ENCODE measurements at regions not wholly inside any gene's neighbourhood (a gene's known extent, or its start where the extent isn't known, plus 50 kb on each side); places are given as distances from the start of the nearest gene placed in this dataset.

DNA sequence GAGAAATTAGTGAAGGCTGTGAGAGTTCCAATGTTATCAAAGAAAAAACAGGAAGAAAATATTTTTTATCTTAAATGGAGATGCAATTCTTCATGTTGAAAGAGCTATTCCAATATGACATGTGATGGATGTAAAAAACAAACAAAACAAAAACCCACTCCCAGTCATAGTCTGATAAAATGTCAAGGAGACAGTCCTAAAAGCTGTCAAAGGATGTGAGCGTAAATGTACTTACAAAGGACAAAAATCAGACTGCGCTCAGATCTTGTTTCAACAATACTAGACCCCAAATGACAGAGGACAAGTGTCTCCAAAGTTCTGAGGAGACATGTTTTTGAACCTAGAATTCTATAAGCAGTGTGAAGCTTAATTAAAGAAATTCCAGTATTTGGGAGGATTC is 265.8 kb downstream of the PLPP3 start:
- H3K9me3 ChIP-seq (ENCODE audit: insufficient read depth, low read length): 0 out of 2 replicates have a peak, but pooled peaks cover 2% of the 10 kb centered on the region
- no peak for DNase-seq (ENCODE audit: low read depth, low spot score)
- no peak for TF ChIP-seq YY1 (IDR thresholded peaks at IDR 0.05; ENCODE audit: insufficient read depth, insufficient read length)
- TF ChIP-seq SUZ12 (IDR thresholded peaks at IDR 0.05; ENCODE audit: extremely low read depth, insufficient read depth, insufficient read length): no peak
- TF ChIP-seq ZNF274 (IDR thresholded peaks at IDR 0.05; ENCODE audit: low read depth, low read length): no peak
- no peak overlapping the region for H3K9ac ChIP-seq (ENCODE audit: insufficient read length, low read depth)
- no peaks in the 10 kb centered on the region for H3K27me3 ChIP-seq (ENCODE audit: insufficient read depth, insufficient read length)
- no peak overlapping the region for H3K4me3 ChIP-seq (ENCODE audit: insufficient read length, low read depth)
- H3K4me1 ChIP-seq (ENCODE audit: insufficient read depth, insufficient read length): no peaks in the 10 kb centered on the region
- no peaks in the 10 kb centered on the region for H3K36me3 ChIP-seq (ENCODE audit: insufficient read depth, insufficient read length, low read length)

DNA sequence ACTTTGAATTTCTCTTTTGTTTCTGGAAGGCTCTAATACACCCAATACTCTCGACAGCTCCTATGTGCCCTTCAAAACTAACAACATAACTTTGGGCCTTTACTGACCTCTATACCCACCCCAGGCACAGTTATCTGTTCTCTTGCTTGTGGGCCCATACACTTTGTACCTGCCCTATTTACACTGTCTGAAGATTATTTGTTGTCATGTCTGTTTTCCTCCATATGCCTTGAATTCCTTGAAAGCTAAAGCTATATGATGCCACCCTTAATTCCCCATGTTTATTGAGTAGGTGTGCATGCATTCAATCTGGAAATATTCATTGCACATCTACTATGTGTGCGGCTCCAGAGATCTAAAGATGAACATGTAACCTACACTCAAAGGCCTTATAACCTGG is 267.6 kb downstream of the PLPP3 start:
- Histone ChIP-seq H3K4me3 (ENCODE audit: insufficient read length, low read depth) (no peak overlapping the region), H3K4me1 (ENCODE audit: insufficient read depth, insufficient read length) (no peaks in the 10 kb centered on the region), H3K36me3 (ENCODE audit: insufficient read depth, insufficient read length, low read length) (no peaks in the 10 kb centered on the region), H3K27me3 (ENCODE audit: insufficient read depth, insufficient read length) (no peaks in the 10 kb centered on the region), H3K9ac (ENCODE audit: insufficient read length, low read depth) (no peak overlapping the region), H3K9me3 (ENCODE audit: insufficient read depth, low read length) (peaks cover 12% of the 10 kb centered on the region; the same call in 1 of the 2 replicates)
- TF ChIP-seq YY1 (IDR thresholded peaks at IDR 0.05; ENCODE audit: insufficient read depth, insufficient read length) (no peak), SUZ12 (IDR thresholded peaks at IDR 0.05; ENCODE audit: extremely low read depth, insufficient read depth, insufficient read length) (no peak), ZNF274 (IDR thresholded peaks at IDR 0.05; ENCODE audit: low read depth, low read length) (no peak)
- no peak for DNase-seq (ENCODE audit: low read depth, low spot score)

DNA sequence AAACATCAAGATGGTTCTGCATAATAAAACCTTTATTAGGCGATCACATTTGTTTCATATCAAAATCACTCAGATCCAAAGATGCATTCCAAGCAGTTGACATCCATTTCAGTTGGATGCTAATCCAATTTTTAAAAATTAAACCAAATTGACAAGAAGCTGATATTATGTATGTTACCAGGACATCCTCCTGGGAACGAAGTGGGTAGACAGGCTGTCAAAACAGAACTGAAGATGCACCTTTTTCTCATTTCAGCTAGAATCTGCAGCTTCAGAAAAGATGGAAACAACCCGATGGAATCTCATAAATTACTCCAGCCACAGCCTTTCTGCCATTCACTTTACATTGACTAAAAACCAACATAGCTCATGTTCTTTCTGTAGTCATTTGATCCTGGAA is 268.4 kb downstream of the PLPP3 start:
- no peak for DNase-seq (ENCODE audit: low read depth, low spot score)
- H3K27me3 ChIP-seq (ENCODE audit: insufficient read depth, insufficient read length): no peaks in the 10 kb centered on the region
- no peak overlapping the region for H3K9ac ChIP-seq (ENCODE audit: insufficient read length, low read depth)
- H3K9me3 ChIP-seq (ENCODE audit: insufficient read depth, low read length): peaks cover 12% of the 10 kb centered on the region; the same call in 1 of the 2 replicates
- H3K4me1 ChIP-seq (ENCODE audit: insufficient read depth, insufficient read length): no peaks in the 10 kb centered on the region
- H3K4me3 ChIP-seq (ENCODE audit: insufficient read length, low read depth): no peak overlapping the region
- no peak for TF ChIP-seq YY1 (IDR thresholded peaks at IDR 0.05; ENCODE audit: insufficient read depth, insufficient read length)
- H3K36me3 ChIP-seq (ENCODE audit: insufficient read depth, insufficient read length, low read length): no peaks in the 10 kb centered on the region

DNA sequence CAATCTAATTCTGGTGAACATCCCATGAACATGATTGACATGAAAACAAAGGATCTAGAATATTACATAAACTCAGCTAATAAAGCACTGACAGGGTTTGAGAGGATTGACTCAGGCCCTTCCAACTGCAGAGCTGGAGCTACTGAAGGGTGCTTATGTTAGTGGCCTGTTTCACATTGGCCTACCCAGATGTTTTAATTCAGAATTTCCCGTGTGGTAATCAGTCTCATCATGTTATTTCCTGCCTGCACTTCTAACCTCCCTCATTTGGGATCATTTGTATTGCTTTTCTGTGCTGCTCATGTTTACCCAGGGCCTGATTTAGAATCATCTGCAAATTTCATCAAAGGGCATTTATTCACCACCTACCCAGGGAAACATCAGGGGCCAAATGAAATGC is 270.3 kb downstream of the PLPP3 start:
- TF ChIP-seq YY1 (IDR thresholded peaks at IDR 0.05; ENCODE audit: insufficient read depth, insufficient read length) (no peak), SUZ12 (IDR thresholded peaks at IDR 0.05; ENCODE audit: extremely low read depth, insufficient read depth, insufficient read length) (no peak), ZNF274 (IDR thresholded peaks at IDR 0.05; ENCODE audit: low read depth, low read length) (no peak)
- DNase-seq (ENCODE audit: low read depth, low spot score): no peak
- peaks cover 12% of the 10 kb centered on the region; the same call in 1 of the 2 replicates for H3K9me3 ChIP-seq (ENCODE audit: insufficient read depth, low read length)

DNA sequence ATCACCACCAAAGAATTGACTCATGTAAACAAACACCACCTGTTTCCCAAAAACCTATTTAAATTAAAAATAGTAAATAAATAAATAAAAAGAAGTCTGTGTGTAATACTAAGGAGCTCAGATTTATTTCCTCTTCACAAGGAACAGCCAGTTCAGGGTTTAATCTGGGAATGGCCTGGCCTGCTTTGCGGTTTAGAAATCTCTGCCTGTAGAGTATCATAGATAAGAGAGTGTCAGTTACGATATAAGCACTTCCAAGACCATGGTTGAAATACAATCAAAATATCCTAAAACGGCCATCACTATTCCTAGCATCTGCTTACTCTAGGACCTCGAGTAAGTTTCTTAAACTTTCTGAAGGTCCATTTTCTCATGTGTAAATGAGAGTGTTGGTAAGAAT is 274.4 kb downstream of the PLPP3 start:
- Histone ChIP-seq H3K27me3 (ENCODE audit: insufficient read depth, insufficient read length) (no peaks in the 10 kb centered on the region), H3K4me3 (ENCODE audit: insufficient read length, low read depth) (no peak overlapping the region), H3K9me3 (ENCODE audit: insufficient read depth, low read length) (peaks cover 12% of the 10 kb centered on the region; the same call in 1 of the 2 replicates), H3K4me1 (ENCODE audit: insufficient read depth, insufficient read length) (no peaks in the 10 kb centered on the region), H3K36me3 (ENCODE audit: insufficient read depth, insufficient read length, low read length) (no peaks in the 10 kb centered on the region), H3K9ac (ENCODE audit: insufficient read length, low read depth) (no peak overlapping the region)
- no peak for DNase-seq (ENCODE audit: low read depth, low spot score)
- no peak for TF ChIP-seq ZNF274 (IDR thresholded peaks at IDR 0.05; ENCODE audit: low read depth, low read length)
- no peak for TF ChIP-seq YY1 (IDR thresholded peaks at IDR 0.05; ENCODE audit: insufficient read depth, insufficient read length)
- TF ChIP-seq SUZ12 (IDR thresholded peaks at IDR 0.05; ENCODE audit: extremely low read depth, insufficient read depth, insufficient read length): no peak

More for the DNA sequence above, 270.3 kb downstream of the PLPP3 start:
- H3K4me1 ChIP-seq (ENCODE audit: insufficient read depth, insufficient read length): no peaks in the 10 kb centered on the region
- H3K27me3 ChIP-seq (ENCODE audit: insufficient read depth, insufficient read length): no peaks in the 10 kb centered on the region
- no peak overlapping the region for H3K9ac ChIP-seq (ENCODE audit: insufficient read length, low read depth)
- no peaks in the 10 kb centered on the region for H3K36me3 ChIP-seq (ENCODE audit: insufficient read depth, insufficient read length, low read length)
- no peak overlapping the region for H3K4me3 ChIP-seq (ENCODE audit: insufficient read length, low read depth)

DNA sequence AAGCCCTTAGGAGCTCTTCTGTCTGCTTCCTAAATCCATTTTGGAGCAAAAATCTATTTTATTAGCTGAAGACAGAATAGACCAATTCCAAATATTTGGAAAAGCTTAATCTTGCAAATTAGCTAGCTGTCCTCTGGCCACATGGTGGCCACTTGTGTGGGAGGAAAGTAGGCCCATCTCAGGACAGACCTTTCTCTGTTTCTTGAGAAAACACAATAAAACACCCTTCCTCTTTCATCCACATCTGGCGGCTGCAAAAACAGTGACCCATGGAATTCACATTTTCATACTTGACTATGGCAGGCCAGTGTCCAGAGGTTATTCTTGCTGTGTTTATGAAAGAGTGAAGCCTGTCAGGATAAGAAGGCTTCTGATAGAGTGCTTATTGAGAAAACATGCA is 275.6 kb downstream of the PLPP3 start:
- TF ChIP-seq YY1 (IDR thresholded peaks at IDR 0.05; ENCODE audit: insufficient read depth, insufficient read length): no peak
- TF ChIP-seq ZNF274 (IDR thresholded peaks at IDR 0.05; ENCODE audit: low read depth, low read length): no peak
- no peak for TF ChIP-seq SUZ12 (IDR thresholded peaks at IDR 0.05; ENCODE audit: extremely low read depth, insufficient read depth, insufficient read length)
- no peaks in the 10 kb centered on the region for H3K36me3 ChIP-seq (ENCODE audit: insufficient read depth, insufficient read length, low read length)
- no peak overlapping the region for H3K9ac ChIP-seq (ENCODE audit: insufficient read length, low read depth)
- DNase-seq (ENCODE audit: low read depth, low spot score): no peak
- H3K4me3 ChIP-seq (ENCODE audit: insufficient read length, low read depth): no peak overlapping the region
- H3K9me3 ChIP-seq (ENCODE audit: insufficient read depth, low read length): peaks cover 12% of the 10 kb centered on the region; the same call in 1 of the 2 replicates
- H3K4me1 ChIP-seq (ENCODE audit: insufficient read depth, insufficient read length): no peaks in the 10 kb centered on the region
- H3K27me3 ChIP-seq (ENCODE audit: insufficient read depth, insufficient read length): no peaks in the 10 kb centered on the region

DNA sequence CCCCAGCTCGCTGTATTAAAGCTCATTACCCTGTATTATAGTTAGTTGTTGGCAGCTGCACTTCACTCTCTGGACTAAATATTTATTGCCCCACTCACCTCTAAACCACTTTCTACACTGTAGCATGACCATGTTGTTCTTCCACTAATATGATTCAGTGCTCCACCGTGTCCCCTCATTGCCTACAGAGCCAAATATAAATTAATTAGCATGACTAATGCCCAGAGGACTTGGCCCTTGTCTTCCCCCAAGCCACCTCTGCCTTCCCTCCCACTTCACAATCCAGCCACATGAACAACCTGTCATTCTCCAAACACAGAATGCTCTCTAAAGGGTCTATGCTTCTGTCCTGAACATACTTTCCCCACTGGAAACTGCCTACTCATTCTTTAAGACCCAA is 276.5 kb downstream of the PLPP3 start:
- H3K9me3 ChIP-seq (ENCODE audit: insufficient read depth, low read length): 0 out of 2 replicates have a peak, but pooled peaks cover 3% of the 10 kb centered on the region
- no peak overlapping the region for H3K4me3 ChIP-seq (ENCODE audit: insufficient read length, low read depth)
- no peaks in the 10 kb centered on the region for H3K36me3 ChIP-seq (ENCODE audit: insufficient read depth, insufficient read length, low read length)
- no peak overlapping the region for H3K9ac ChIP-seq (ENCODE audit: insufficient read length, low read depth)
- H3K4me1 ChIP-seq (ENCODE audit: insufficient read depth, insufficient read length): no peaks in the 10 kb centered on the region
- no peaks in the 10 kb centered on the region for H3K27me3 ChIP-seq (ENCODE audit: insufficient read depth, insufficient read length)
- no peak for TF ChIP-seq YY1 (IDR thresholded peaks at IDR 0.05; ENCODE audit: insufficient read depth, insufficient read length)
- no peak for TF ChIP-seq SUZ12 (IDR thresholded peaks at IDR 0.05; ENCODE audit: extremely low read depth, insufficient read depth, insufficient read length)
- no peak for TF ChIP-seq ZNF274 (IDR thresholded peaks at IDR 0.05; ENCODE audit: low read depth, low read length)
- no peak for DNase-seq (ENCODE audit: low read depth, low spot score)

Data from NT2/D1 (cell line).